ENCODE measurements at regions not wholly inside any gene's neighbourhood (a gene's known extent, or its start where the extent isn't known, plus 50 kb on each side); places are given as distances from the start of the nearest gene placed in this dataset.

DNA sequence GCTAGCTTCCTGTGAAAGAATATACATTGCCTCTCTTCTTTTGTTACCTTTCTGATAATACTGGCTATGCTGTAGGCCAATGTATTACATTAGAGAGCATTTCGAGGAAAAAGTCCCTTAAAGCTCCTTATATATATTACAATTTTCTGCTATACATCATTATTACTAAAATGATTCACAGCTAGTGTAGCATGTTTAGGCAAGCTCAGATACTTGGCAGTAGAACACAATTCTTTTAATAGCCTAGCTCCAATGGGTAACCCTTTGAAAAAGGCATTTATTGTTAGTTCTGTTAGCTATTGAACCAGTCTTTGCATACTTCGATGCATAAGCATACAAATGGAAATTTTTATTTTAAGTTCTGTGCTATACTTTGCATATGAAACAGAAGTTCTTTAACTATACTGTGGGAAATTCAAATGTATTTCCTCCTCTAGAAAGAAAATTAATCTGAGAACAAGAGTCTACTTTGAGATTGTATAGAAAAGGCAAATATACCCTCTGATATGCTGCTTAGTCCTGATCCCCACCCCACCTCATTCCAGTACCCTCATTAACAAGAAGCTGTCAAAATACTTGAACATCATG, 55.6 kb upstream of the SKAP2 start:
- no peak for TF ChIP-seq POLR2AphosphoS5 (IDR thresholded peaks at IDR 0.05; ENCODE audit: low read depth)
- TF ChIP-seq, protein P1, sequence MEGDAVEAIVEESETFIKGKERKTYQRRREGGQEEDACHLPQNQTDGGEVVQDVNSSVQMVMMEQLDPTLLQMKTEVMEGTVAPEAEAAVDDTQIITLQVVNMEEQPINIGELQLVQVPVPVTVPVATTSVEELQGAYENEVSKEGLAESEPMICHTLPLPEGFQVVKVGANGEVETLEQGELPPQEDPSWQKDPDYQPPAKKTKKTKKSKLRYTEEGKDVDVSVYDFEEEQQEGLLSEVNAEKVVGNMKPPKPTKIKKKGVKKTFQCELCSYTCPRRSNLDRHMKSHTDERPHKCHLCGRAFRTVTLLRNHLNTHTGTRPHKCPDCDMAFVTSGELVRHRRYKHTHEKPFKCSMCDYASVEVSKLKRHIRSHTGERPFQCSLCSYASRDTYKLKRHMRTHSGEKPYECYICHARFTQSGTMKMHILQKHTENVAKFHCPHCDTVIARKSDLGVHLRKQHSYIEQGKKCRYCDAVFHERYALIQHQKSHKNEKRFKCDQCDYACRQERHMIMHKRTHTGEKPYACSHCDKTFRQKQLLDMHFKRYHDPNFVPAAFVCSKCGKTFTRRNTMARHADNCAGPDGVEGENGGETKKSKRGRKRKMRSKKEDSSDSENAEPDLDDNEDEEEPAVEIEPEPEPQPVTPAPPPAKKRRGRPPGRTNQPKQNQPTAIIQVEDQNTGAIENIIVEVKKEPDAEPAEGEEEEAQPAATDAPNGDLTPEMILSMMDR (IDR thresholded peaks at IDR 0.05; ENCODE audit: insufficient read depth, low read length) = no peak
- TF ChIP-seq, protein P2, sequence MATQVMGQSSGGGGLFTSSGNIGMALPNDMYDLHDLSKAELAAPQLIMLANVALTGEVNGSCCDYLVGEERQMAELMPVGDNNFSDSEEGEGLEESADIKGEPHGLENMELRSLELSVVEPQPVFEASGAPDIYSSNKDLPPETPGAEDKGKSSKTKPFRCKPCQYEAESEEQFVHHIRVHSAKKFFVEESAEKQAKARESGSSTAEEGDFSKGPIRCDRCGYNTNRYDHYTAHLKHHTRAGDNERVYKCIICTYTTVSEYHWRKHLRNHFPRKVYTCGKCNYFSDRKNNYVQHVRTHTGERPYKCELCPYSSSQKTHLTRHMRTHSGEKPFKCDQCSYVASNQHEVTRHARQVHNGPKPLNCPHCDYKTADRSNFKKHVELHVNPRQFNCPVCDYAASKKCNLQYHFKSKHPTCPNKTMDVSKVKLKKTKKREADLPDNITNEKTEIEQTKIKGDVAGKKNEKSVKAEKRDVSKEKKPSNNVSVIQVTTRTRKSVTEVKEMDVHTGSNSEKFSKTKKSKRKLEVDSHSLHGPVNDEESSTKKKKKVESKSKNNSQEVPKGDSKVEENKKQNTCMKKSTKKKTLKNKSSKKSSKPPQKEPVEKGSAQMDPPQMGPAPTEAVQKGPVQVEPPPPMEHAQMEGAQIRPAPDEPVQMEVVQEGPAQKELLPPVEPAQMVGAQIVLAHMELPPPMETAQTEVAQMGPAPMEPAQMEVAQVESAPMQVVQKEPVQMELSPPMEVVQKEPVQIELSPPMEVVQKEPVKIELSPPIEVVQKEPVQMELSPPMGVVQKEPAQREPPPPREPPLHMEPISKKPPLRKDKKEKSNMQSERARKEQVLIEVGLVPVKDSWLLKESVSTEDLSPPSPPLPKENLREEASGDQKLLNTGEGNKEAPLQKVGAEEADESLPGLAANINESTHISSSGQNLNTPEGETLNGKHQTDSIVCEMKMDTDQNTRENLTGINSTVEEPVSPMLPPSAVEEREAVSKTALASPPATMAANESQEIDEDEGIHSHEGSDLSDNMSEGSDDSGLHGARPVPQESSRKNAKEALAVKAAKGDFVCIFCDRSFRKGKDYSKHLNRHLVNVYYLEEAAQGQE (IDR thresholded peaks at IDR 0.05; ENCODE audit: insufficient replicate concordance, low read depth) = no peak

Measured in HL-60 (cell line).